DND-41 (cell line): ENCODE measurements at regions not wholly inside any gene's neighbourhood (a gene's known extent, or its start where the extent isn't known, plus 50 kb on each side); places are given as distances from the start of the nearest gene placed in this dataset.

Experiments used
- ATAC-seq: fragments of 200-7000 bp; cut with Tn5 transposase; 3 replicates; pipeline ENCODE4 v1.9.1; 2021; ENCODE audit warnings: low read depth; ENCODE audit not compliant: insufficient read depth
- DNase-seq: peaks from one replicate; pipeline ENCODE4 v3.0.0-alpha.2; 2020
- H2AFZ ChIP-seq: 2 replicates; pipeline ENCODE4 v1.6.0; 2012; ENCODE audit warnings: low read depth, low read length
- H3K27ac ChIP-seq: 2 replicates; pipeline ENCODE4 v1.5.1; 2012; ENCODE audit warnings: low read length, inconsistent platforms
- H3K27me3 ChIP-seq: fragments of 200-600 bp; sonication (generic); 2 replicates; pipeline ENCODE4 v1.6.0; 2012; ENCODE audit warnings: low read length, mild to moderate bottlenecking, inconsistent platforms; ENCODE audit not compliant: insufficient read depth, poor library complexity
- H3K36me3 ChIP-seq: 2 replicates; pipeline ENCODE4 v1.5.1; 2012; ENCODE audit warnings: low read length, inconsistent platforms; ENCODE audit not compliant: insufficient read depth
- H3K4me1 ChIP-seq: 2 replicates; pipeline ENCODE4 v1.5.1; 2012; ENCODE audit warnings: mild to moderate bottlenecking, low read length; ENCODE audit not compliant: insufficient read depth
- H3K4me2 ChIP-seq: 2 replicates; pipeline ENCODE4 v1.6.0; 2012; ENCODE audit warnings: mild to moderate bottlenecking, moderate library complexity, low read length, inconsistent platforms; ENCODE audit not compliant: insufficient read depth
- H3K4me3 ChIP-seq, 2 experiments: fragments of 200-600 bp in 1 of 2; shearing (Covaris generic) in 1 of 2; 2 replicates each; pipeline ENCODE4 v1.5.1; 2012 to 2016; ENCODE audit warnings: inconsistent platforms in 2 of 2, low read length in 2 of 2, mild to moderate bottlenecking in 2 of 2, low read depth in 1 of 2, moderate library complexity in 1 of 2
- H3K79me2 ChIP-seq: 2 replicates; pipeline ENCODE4 v1.6.0; 2012; ENCODE audit warnings: low read length, inconsistent platforms; ENCODE audit not compliant: insufficient read depth
- H3K9ac ChIP-seq: 2 replicates; pipeline ENCODE4 v1.6.0; 2012; ENCODE audit warnings: low read depth, mild to moderate bottlenecking, inconsistent platforms, low read length, moderate library complexity
- H3K9me3 ChIP-seq: 2 replicates; pipeline ENCODE4 v1.5.1; 2012; ENCODE audit warnings: low read length, moderate library complexity, mild to moderate bottlenecking, inconsistent platforms; ENCODE audit not compliant: insufficient read depth, severe bottlenecking
- H4K20me1 ChIP-seq: 2 replicates; pipeline ENCODE4 v1.6.0; 2012; ENCODE audit warnings: low read length; ENCODE audit not compliant: insufficient read depth
- CTCF ChIP-seq: IDR thresholded peaks from 2 replicates; pipeline ENCODE4 v1.5.1; 2012; ENCODE audit warnings: borderline replicate concordance, low read length, moderate library complexity, mild to moderate bottlenecking; ENCODE audit not compliant: poor library complexity, severe bottlenecking; ENCODE audit errors: extremely low read depth
- EZH2 ChIP-seq: IDR thresholded peaks from 3 replicates; pipeline ENCODE4 v1.6.1; 2012; ENCODE audit warnings: borderline replicate concordance, low read depth, mild to moderate bottlenecking, moderate library complexity, low read length, inconsistent platforms; ENCODE audit not compliant: severe bottlenecking

GRCh38 chr11:91717169-91717568 lies 507.4 kb upstream of the FAT3 start:
- ATAC-seq = no peak
- Histone ChIP-seq H3K9me3 (no peaks in the 10 kb centered on the region), H3K9ac (no peak overlapping the region), H3K4me2 (no peak overlapping the region), H3K27me3 (no peaks in the 10 kb centered on the region), H3K4me1 (no peaks in the 10 kb centered on the region), H3K27ac (no peak overlapping the region), H2AFZ (no peak overlapping the region), H3K79me2 (no peaks in the 10 kb centered on the region), H3K36me3 (no peaks in the 10 kb centered on the region), H3K4me3 (no peak overlapping the region), H4K20me1 (no peaks in the 10 kb centered on the region)
- no peak for DNase-seq
- TF ChIP-seq EZH2 (no peak), CTCF (no peak)

DNA sequence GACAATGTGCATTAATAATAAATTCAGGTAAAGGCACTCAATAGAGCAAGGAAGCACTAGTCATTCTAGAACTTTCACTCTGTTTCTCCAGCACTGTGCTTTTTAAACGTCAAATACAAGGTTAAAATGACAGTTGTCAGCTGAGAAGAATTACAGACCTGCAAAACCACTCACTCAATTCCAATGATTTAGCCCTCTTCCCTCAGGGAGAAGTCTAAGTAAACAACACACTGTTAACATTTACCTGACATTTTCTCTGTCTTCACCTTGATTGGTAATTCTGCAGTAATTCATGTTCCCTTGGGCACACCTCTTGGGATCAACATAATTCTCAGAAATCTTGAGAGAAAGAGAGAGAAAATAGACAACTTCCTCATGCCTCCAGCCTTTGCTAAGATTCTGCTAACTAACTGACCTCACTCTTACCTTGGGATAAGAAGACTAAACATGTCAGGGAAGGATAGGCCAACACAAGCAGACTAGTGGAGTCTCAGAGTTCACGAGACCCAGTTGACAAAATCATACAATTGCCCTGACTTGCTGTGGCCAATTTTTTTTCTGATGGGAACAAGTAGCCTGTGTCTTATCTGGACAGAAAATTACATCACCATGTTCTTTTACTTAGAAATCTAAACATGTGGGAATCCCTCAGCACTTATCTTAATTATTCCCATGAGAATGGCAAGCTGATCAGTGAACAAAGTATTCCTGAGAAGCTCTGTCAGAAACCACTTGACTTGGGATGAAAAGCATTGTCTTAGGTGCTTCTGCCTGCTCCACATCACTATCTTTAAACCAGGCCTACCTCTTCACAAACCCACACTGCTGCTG lies 516.8 kb upstream of the FAT3 start:
- Histone ChIP-seq H4K20me1 (no peaks in the 10 kb centered on the region), H3K4me1 (no peaks in the 10 kb centered on the region), H3K9me3 (no peaks in the 10 kb centered on the region), H2AFZ (no peak overlapping the region), H3K27me3 (no peaks in the 10 kb centered on the region), H3K9ac (no peak overlapping the region), H3K36me3 (no peaks in the 10 kb centered on the region), H3K4me3 (no peak overlapping the region), H3K79me2 (no peaks in the 10 kb centered on the region), H3K27ac (no peak overlapping the region), H3K4me2 (no peak overlapping the region)
- no peak for TF ChIP-seq CTCF
- TF ChIP-seq EZH2 = no peak
- ATAC-seq (no peak), DNase-seq (no peak)

- Histone ChIP-seq H3K27me3 (no peaks in the 10 kb centered on the region), H3K9ac (no peak overlapping the region), H3K4me2 (no peak overlapping the region), H3K4me1 (no peaks in the 10 kb centered on the region), H3K36me3 (no peaks in the 10 kb centered on the region), H3K27ac (no peak overlapping the region), H3K79me2 (no peaks in the 10 kb centered on the region), H4K20me1 (no peaks in the 10 kb centered on the region), H3K9me3 (no peaks in the 10 kb centered on the region), H3K4me3 (no peak overlapping the region), H2AFZ (no peak overlapping the region)
- ATAC-seq (no peak), DNase-seq (no peak)
- TF ChIP-seq CTCF = no peak
- no peak for TF ChIP-seq EZH2
Observed at GRCh38 chr11:91703042-91703441, 521.6 kb upstream of the FAT3 start.

GRCh38 chr11:91700854-91701253 lies 523.8 kb upstream of the FAT3 start:
- no peaks in the 10 kb centered on the region for H3K9me3 ChIP-seq
- DNase-seq = no peak
- no peaks in the 10 kb centered on the region for H3K36me3 ChIP-seq
- H3K4me3 ChIP-seq = no peak overlapping the region
- no peak overlapping the region for H3K9ac ChIP-seq
- H4K20me1 ChIP-seq = no peaks in the 10 kb centered on the region
- no peaks in the 10 kb centered on the region for H3K27me3 ChIP-seq
- H3K4me1 ChIP-seq = no peaks in the 10 kb centered on the region
- H3K27ac ChIP-seq = no peak overlapping the region
- no peak overlapping the region for H3K4me2 ChIP-seq
- no peaks in the 10 kb centered on the region for H3K79me2 ChIP-seq
- TF ChIP-seq EZH2 (no peak), CTCF (no peak)
- H2AFZ ChIP-seq = no peak overlapping the region
- no peak for ATAC-seq
